ENCODE measurements at regions not wholly inside any gene's neighbourhood (a gene's known extent, or its start where the extent isn't known, plus 50 kb on each side); places are given as distances from the start of the nearest gene placed in this dataset.

DNA sequence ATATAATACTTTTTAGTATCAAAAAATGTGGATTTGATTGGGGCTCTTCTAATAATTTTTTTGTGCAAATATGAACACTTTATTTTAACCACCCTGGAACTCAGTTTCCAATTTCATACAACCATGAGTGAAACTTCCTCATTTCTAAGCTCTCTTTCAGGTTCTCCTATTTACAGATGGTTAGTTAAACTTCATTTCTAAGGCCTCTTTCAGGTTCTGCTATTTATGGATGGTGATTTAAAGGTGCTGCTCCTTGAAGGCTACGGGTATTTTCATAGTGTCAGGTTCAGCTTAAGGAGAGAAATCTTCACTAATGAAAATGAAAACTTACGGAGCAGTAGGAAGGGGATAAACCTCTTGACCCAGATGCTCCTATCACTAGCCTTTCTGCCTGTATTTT is 568.3 kb downstream of the KIF20B start:
- ChIA-PET CTCF (ENCODE audit: unreplicated experiment) (no interaction called here), POLR2A (interaction anchor here (0.8 to 1.3 kb wide), 2 partner anchors 9 to 11 kb away, joined by 3 read pairs; no protein-coding TSS in a partner anchor)
- no peak for TF ChIP-seq EZH2phosphoT487 (IDR thresholded peaks at IDR 0.05; ENCODE audit: borderline replicate concordance, low read depth, low read length)
- TF ChIP-seq CTCF (conservative IDR thresholded peaks at IDR 0.05; ENCODE audit: low read length): no peak
- Histone ChIP-seq H3K4me1 (ENCODE audit: insufficient read depth, low read length, poor library complexity, severe bottlenecking) (no peaks in the 10 kb centered on the region), H3K36me3 (ENCODE audit: insufficient read depth, low read length) (no peaks in the 10 kb centered on the region), H3K27ac (ENCODE audit: low read depth, low read length, poor library complexity, severe bottlenecking) (no peak overlapping the region), H4K20me1 (ENCODE audit: insufficient read depth, low read length) (no peaks in the 10 kb centered on the region), H3K9me2 (ENCODE audit: insufficient read depth, low read length) (no peaks in the 10 kb centered on the region), H2AFZ (ENCODE audit: low read length) (no peak overlapping the region), H3K9me3 (ENCODE audit: low read length) (no peaks in the 10 kb centered on the region), H3K4me3 (ENCODE audit: low read depth, low read length, poor library complexity, severe bottlenecking) (no peak overlapping the region), H3K4me2 (ENCODE audit: low read length) (no peak overlapping the region), H3K79me2 (ENCODE audit: insufficient read depth, low read depth, low read length) (no peaks in the 10 kb centered on the region)
- no peak for DNase-seq (ENCODE audit: low spot score)
- BruUV-seq (replicated peaks): no TSS peak
- intact Hi-C loops (cut with micrococcal nuclease; ENCODE audit: unreplicated experiment): no loop called here

- no peaks in the 10 kb centered on the region for H3K9me3 ChIP-seq (ENCODE audit: low read length)
- no peaks in the 10 kb centered on the region for H3K36me3 ChIP-seq (ENCODE audit: insufficient read depth, low read length)
- DNase-seq (ENCODE audit: low spot score): no peak
- POLR2A ChIA-PET: no interaction called here
- H2AFZ ChIP-seq (ENCODE audit: low read length): no peak overlapping the region
- no peaks in the 10 kb centered on the region for H3K79me2 ChIP-seq (ENCODE audit: insufficient read depth, low read depth, low read length)
- H3K4me2 ChIP-seq (ENCODE audit: low read length): no peak overlapping the region
- no peak overlapping the region for H3K27ac ChIP-seq (ENCODE audit: low read depth, low read length, poor library complexity, severe bottlenecking)
- no peaks in the 10 kb centered on the region for H4K20me1 ChIP-seq (ENCODE audit: insufficient read depth, low read length)
- no TSS peak for BruUV-seq (replicated peaks)
- TF ChIP-seq CTCF (conservative IDR thresholded peaks at IDR 0.05; ENCODE audit: low read length): no peak
- TF ChIP-seq EZH2phosphoT487 (IDR thresholded peaks at IDR 0.05; ENCODE audit: borderline replicate concordance, low read depth, low read length): no peak
- no peaks in the 10 kb centered on the region for H3K9me2 ChIP-seq (ENCODE audit: insufficient read depth, low read length)
- intact Hi-C loops (cut with micrococcal nuclease; ENCODE audit: unreplicated experiment): no loop called here
- CTCF ChIA-PET (ENCODE audit: unreplicated experiment): no interaction called here
- H3K4me1 ChIP-seq (ENCODE audit: insufficient read depth, low read length, poor library complexity, severe bottlenecking): no peaks in the 10 kb centered on the region
- H3K4me3 ChIP-seq (ENCODE audit: low read depth, low read length, poor library complexity, severe bottlenecking): no peak overlapping the region
Measured at GRCh38 chr10:90274721-90275468, 573.5 kb downstream of the KIF20B start.

- H3K36me3 ChIP-seq (ENCODE audit: insufficient read depth, low read length): no peaks in the 10 kb centered on the region
- no peak for DNase-seq (ENCODE audit: low spot score)
- no peaks in the 10 kb centered on the region for H4K20me1 ChIP-seq (ENCODE audit: insufficient read depth, low read length)
- H3K9me2 ChIP-seq (ENCODE audit: insufficient read depth, low read length): no peaks in the 10 kb centered on the region
- no peak overlapping the region for H3K4me3 ChIP-seq (ENCODE audit: low read depth, low read length, poor library complexity, severe bottlenecking)
- H3K9me3 ChIP-seq (ENCODE audit: low read length): no peaks in the 10 kb centered on the region
- no peak overlapping the region for H3K27ac ChIP-seq (ENCODE audit: low read depth, low read length, poor library complexity, severe bottlenecking)
- H3K4me1 ChIP-seq (ENCODE audit: insufficient read depth, low read length, poor library complexity, severe bottlenecking): no peaks in the 10 kb centered on the region
- ChIA-PET POLR2A (interaction anchor here (0.6 kb wide), 2 partner anchors 13 to 700 kb away, joined by 3 read pairs; no protein-coding TSS in a partner anchor), CTCF (ENCODE audit: unreplicated experiment) (interaction anchor here (0.6 kb wide), 1 partner anchor 19 kb away, joined by 3 read pairs; no protein-coding TSS in a partner anchor)
- BruUV-seq (replicated peaks): no TSS peak
- intact Hi-C loops (cut with micrococcal nuclease; ENCODE audit: unreplicated experiment): no loop called here
- H2AFZ ChIP-seq (ENCODE audit: low read length): no peak overlapping the region
- H3K79me2 ChIP-seq (ENCODE audit: insufficient read depth, low read depth, low read length): no peaks in the 10 kb centered on the region
- no peak overlapping the region for H3K4me2 ChIP-seq (ENCODE audit: low read length)
- TF ChIP-seq CTCF (conservative IDR thresholded peaks at IDR 0.05; ENCODE audit: low read length) (no peak), EZH2phosphoT487 (IDR thresholded peaks at IDR 0.05; ENCODE audit: borderline replicate concordance, low read depth, low read length) (no peak)
Measured at GRCh38 chr10:90276894-90277475, 575.6 kb downstream of the KIF20B start.

Data from OCI-LY7 (cell line).